H1 (cell line): ENCODE measurements at regions not wholly inside any gene's neighbourhood (a gene's known extent, or its start where the extent isn't known, plus 50 kb on each side); places are given as distances from the start of the nearest gene placed in this dataset.

ENCODE experiments used
- CTCF ChIA-PET: fragments of 300-600 bp; sonication (Branson Sonifier 250); formaldehyde crosslinking; loops from one replicate; lab custom pipeline; 2021; ENCODE audit not compliant: partially characterized antibody; lab: Charles Lee
- POLR2A ChIA-PET: fragments of 300-600 bp; sonication (Branson Sonifier 250); formaldehyde crosslinking; loops from one replicate; lab custom pipeline; 2021; ENCODE audit warnings: inconsistent platforms; ENCODE audit not compliant: partially characterized antibody; lab: Charles Lee
- DNase-seq, 2 experiments: peaks; one replicate each; pipeline versions ENCODE4 v3.0.0 to v3.0.0-alpha.2; 2010 to 2022; ENCODE audit warnings: low spot score in 2 of 2, low read depth in 1 of 2, mixed read lengths in 1 of 2
- FAIRE-seq: peaks from 2 replicates; lab custom pipeline; 2011; peaks lifted over from hg19 to GRCh38; lab: Jason Lieb, UNC
- H2AFZ ChIP-seq: 2 replicates; pipeline ENCODE4 v1.8.1; 2012; ENCODE audit warnings: low read length, inconsistent platforms
- H2AK5ac ChIP-seq: 2 replicates; pipeline ENCODE4 v1.6.1; 2013; ENCODE audit warnings: low read depth, low read length
- H2BK120ac ChIP-seq: replicated peaks from 2 replicates; pipeline ENCODE3; 2013; ENCODE audit warnings: low read depth, low read length, inconsistent platforms
- H2BK12ac ChIP-seq: 2 replicates; pipeline ENCODE4 v1.6.1; 2013; ENCODE audit warnings: low read depth, low read length
- H2BK15ac ChIP-seq: 2 replicates; pipeline ENCODE4 v1.6.1; 2013; ENCODE audit warnings: low read length
- H2BK20ac ChIP-seq: 2 replicates; pipeline ENCODE4 v1.6.1; 2013; ENCODE audit warnings: low read length
- H2BK5ac ChIP-seq: 2 replicates; pipeline ENCODE4 v1.6.1; 2013; ENCODE audit warnings: low read depth, low read length
- H3K14ac ChIP-seq: 2 replicates; pipeline ENCODE4 v1.6.1; 2013; ENCODE audit warnings: inconsistent platforms; ENCODE audit not compliant: insufficient read length
- H3K18ac ChIP-seq: 2 replicates; pipeline ENCODE4 v1.6.1; 2013; ENCODE audit warnings: low read length; ENCODE audit errors: extremely low read depth
- H3K23ac ChIP-seq: 2 replicates; pipeline ENCODE4 v1.6.1; 2013; ENCODE audit warnings: inconsistent platforms; ENCODE audit not compliant: insufficient read length
- H3K23me2 ChIP-seq: 2 replicates; pipeline ENCODE4 v1.6.1; 2013; ENCODE audit warnings: low read depth, low read length
- H3K27ac ChIP-seq: 2 replicates; pipeline ENCODE4 v1.6.1; 2011; ENCODE audit warnings: low read depth, low read length, inconsistent platforms
- H3K27me3 ChIP-seq, 4 experiments: replicated peaks in 1 of 4; 1 replicate in 1 of 4; 2 replicates in 3 of 4; pipeline versions ENCODE4 v1.6.1 to v1.8.1; 2011 to 2013; ENCODE audit warnings: low read length in 3 of 4, mild to moderate bottlenecking in 3 of 4, inconsistent platforms in 2 of 4, mixed read lengths in 2 of 4, moderate library complexity in 1 of 4; ENCODE audit not compliant: control insufficient read depth in 3 of 4, insufficient read depth in 3 of 4; ENCODE audit errors: extremely low read depth in 1 of 4
- H3K36me3 ChIP-seq, 4 experiments: 2 replicates each; pipeline versions ENCODE4 v1.6.1 to v1.8.1; 2011 to 2013; ENCODE audit warnings: mild to moderate bottlenecking in 4 of 4, low read length in 3 of 4, moderate library complexity in 2 of 4, control low read depth in 1 of 4, inconsistent platforms in 1 of 4; ENCODE audit not compliant: insufficient read depth in 4 of 4, control insufficient read depth in 2 of 4
- H3K4ac ChIP-seq: replicated peaks from 2 replicates; pipeline ENCODE3; 2013; ENCODE audit warnings: low read length, low read depth, mixed read lengths, inconsistent platforms; ENCODE audit not compliant: insufficient read length
- H3K4me1 ChIP-seq, 4 experiments: replicated peaks in 1 of 4; 1 replicate in 1 of 4; 2 replicates in 3 of 4; pipeline versions ENCODE4 v1.6.1 to v1.8.1; 2011 to 2013; ENCODE audit warnings: low read length in 3 of 4, inconsistent platforms in 2 of 4, mixed read lengths in 1 of 4; ENCODE audit not compliant: insufficient read depth in 4 of 4, control insufficient read depth in 3 of 4
- H3K4me2 ChIP-seq, 2 experiments: 2 replicates each; pipeline versions ENCODE4 v1.6.1 to v1.8.1; 2011 to 2013; ENCODE audit warnings: low read depth in 2 of 2, low read length in 2 of 2, control low read depth in 1 of 2, inconsistent platforms in 1 of 2, mild to moderate bottlenecking in 1 of 2; ENCODE audit not compliant: insufficient read depth in 1 of 2
- H3K4me3 ChIP-seq, 4 experiments: fragments of 200-600, 300-600 bp in 1 of 4; sonication (generic), shearing (Covaris generic), sonication (Bioruptor Twin) in 1 of 4; 2 replicates each; pipeline versions ENCODE4 v1.5.1 to v1.8.1; 2011 to 2016; ENCODE audit warnings: low read length in 4 of 4, low read depth in 3 of 4, control low read depth in 2 of 4, inconsistent platforms in 2 of 4, mild to moderate bottlenecking in 2 of 4, mixed read lengths in 1 of 4, moderate library complexity in 1 of 4; ENCODE audit not compliant: insufficient read depth in 2 of 4; ENCODE audit errors: extremely low read depth in 1 of 4
- H3K56ac ChIP-seq: replicated peaks from 2 replicates; pipeline ENCODE3; 2013; ENCODE audit warnings: low read depth, mild to moderate bottlenecking, mixed read lengths, low read length, inconsistent platforms; ENCODE audit not compliant: insufficient read length
- H3K79me1 ChIP-seq: 2 replicates; pipeline ENCODE4 v1.6.1; 2013; ENCODE audit warnings: low read depth, low read length, control low read depth
- H3K79me2 ChIP-seq, 2 experiments: 2 replicates each; pipeline versions ENCODE4 v1.6.1 to v1.8.1; 2012 to 2013; ENCODE audit warnings: low read length in 2 of 2, mild to moderate bottlenecking in 2 of 2, inconsistent platforms in 1 of 2; ENCODE audit not compliant: insufficient read depth in 2 of 2, control insufficient read depth in 1 of 2
- H3K9ac ChIP-seq, 4 experiments: replicated peaks in 1 of 4; 1 replicate in 1 of 4; 2 replicates in 3 of 4; pipeline versions ENCODE4 v1.6.1 to v1.8.1; 2011 to 2013; ENCODE audit warnings: low read depth in 3 of 4, low read length in 3 of 4, control low read depth in 2 of 4, mild to moderate bottlenecking in 2 of 4, moderate library complexity in 2 of 4, inconsistent platforms in 1 of 4; ENCODE audit errors: extremely low read depth in 1 of 4
- H3K9me3 ChIP-seq, 2 experiments: 2 replicates each; pipeline versions ENCODE4 v1.6.1 to v1.8.1; 2012 to 2013; ENCODE audit warnings: mild to moderate bottlenecking in 2 of 2, moderate library complexity in 2 of 2, control low read depth in 1 of 2, inconsistent platforms in 1 of 2, low read depth in 1 of 2, low read length in 1 of 2, mixed read lengths in 1 of 2; ENCODE audit not compliant: insufficient read depth in 2 of 2
- H4K20me1 ChIP-seq, 2 experiments: replicated peaks in 1 of 2; 2 replicates each; pipeline versions ENCODE3 to v1.8.1; 2011 to 2013; ENCODE audit warnings: inconsistent platforms in 2 of 2, low read length in 2 of 2, mild to moderate bottlenecking in 1 of 2; ENCODE audit not compliant: insufficient read depth in 2 of 2, control insufficient read depth in 1 of 2
- H4K5ac ChIP-seq: 2 replicates; pipeline ENCODE4 v1.6.1; 2013; ENCODE audit warnings: low read length, low read depth, mixed read lengths, inconsistent platforms; ENCODE audit not compliant: insufficient read length
- H4K8ac ChIP-seq: 2 replicates; pipeline ENCODE4 v1.8.0; 2013; ENCODE audit warnings: mild to moderate bottlenecking, moderate library complexity, low read length, inconsistent platforms; ENCODE audit not compliant: insufficient read depth; ENCODE audit errors: extremely low read depth
- H4K91ac ChIP-seq: replicated peaks from 2 replicates; pipeline ENCODE3; 2013; ENCODE audit warnings: low read length, mixed read lengths, inconsistent platforms; ENCODE audit not compliant: insufficient read length
- ASH2L ChIP-seq: fragments of 200-600, 300-600 bp; sonication (generic); IDR thresholded peaks from one replicate; pipeline ENCODE4 v1.7.1; 2017; ENCODE audit warnings: low read length
- BACH1 ChIP-seq: IDR thresholded peaks from 2 replicates; pipeline ENCODE4 v1.6.1; 2012; ENCODE audit warnings: low read length, improper control_type of control experiment
- JUN ChIP-seq: IDR thresholded peaks from 2 replicates; pipeline ENCODE4 v1.6.1; 2011; ENCODE audit warnings: low read depth, mild to moderate bottlenecking, improper control_type of control experiment, low read length
- JUND ChIP-seq: IDR thresholded peaks from 2 replicates; pipeline ENCODE4 v1.6.1; 2011; ENCODE audit warnings: mild to moderate bottlenecking, improper control_type of control experiment, low read length
- POLR2A ChIP-seq, 2 experiments: IDR thresholded peaks; 1 replicate in 1 of 2; 2 replicates in 1 of 2; pipeline ENCODE4 v1.6.1; 2011; ENCODE audit warnings: low read depth in 2 of 2, low read length in 2 of 2, mild to moderate bottlenecking in 2 of 2; ENCODE audit errors: control extremely low read depth in 1 of 2
- RXRA ChIP-seq: IDR thresholded peaks from 2 replicates; pipeline ENCODE4 v1.6.1; 2011; ENCODE audit warnings: low read depth, mild to moderate bottlenecking, low read length, moderate library complexity; ENCODE audit not compliant: insufficient read depth
- SUZ12 ChIP-seq: fragments of 200-600 bp; sonication (generic); IDR thresholded peaks from 2 replicates; pipeline ENCODE4 v1.6.1; 2012; ENCODE audit warnings: mild to moderate bottlenecking, inconsistent platforms, low read length, moderate library complexity, mixed read lengths
- WGBS, 2 experiments: shearing (Covaris generic) in 1 of 2; methylation state at CpG; one replicate each; pipeline versions ENCODE4 v1.1.6 to v1.1.7; 2013 to 2015; ENCODE audit warnings: low lambda C conversion rate in 2 of 2, mixed read lengths in 2 of 2, inconsistent platforms in 1 of 2, low coverage in 1 of 2, missing lambda C conversion rate in 1 of 2; ENCODE audit not compliant: insufficient replicate concordance in 2 of 2, insufficient coverage in 1 of 2, insufficient read length in 1 of 2; ENCODE audit errors: extremely low coverage in 1 of 2, missing lambda C conversion rate in 1 of 2; 5-methylcytosine and 5-hydroxymethylcytosine counted together

GRCh38 chr3:161905520-161906132, 409.0 kb downstream of the OTOL1 start:
- Histone ChIP-seq H2AK5ac (no peak overlapping the region), H3K23ac (no peak overlapping the region), H3K4ac (no peak overlapping the region), H3K79me2 (no peaks in the 10 kb centered on the region), H2BK15ac (no peak overlapping the region), H3K4me3 (no peak overlapping the region), H3K9ac (no peak overlapping the region), H3K27ac (no peak overlapping the region), H4K91ac (no peak overlapping the region), H3K4me1 (no peaks in the 10 kb centered on the region), H2BK12ac (no peak overlapping the region), H4K8ac (no peak overlapping the region), H2AFZ (no peak overlapping the region), H2BK5ac (no peak overlapping the region), H4K5ac (no peak overlapping the region), H3K9me3 (no peaks in the 10 kb centered on the region), H4K20me1 (no peaks in the 10 kb centered on the region), H2BK120ac (no peak overlapping the region), H3K18ac (no peak overlapping the region), H3K36me3 (no peaks in the 10 kb centered on the region), H3K23me2 (no peaks in the 10 kb centered on the region), H3K14ac (no peak overlapping the region), H2BK20ac (no peak overlapping the region), H3K79me1 (no peaks in the 10 kb centered on the region), H3K4me2 (no peak overlapping the region), H3K27me3 (no peaks in the 10 kb centered on the region), H3K56ac (no peak overlapping the region)
- TF ChIP-seq POLR2A (IDR thresholded peaks at IDR 0.05; ENCODE audit: control extremely low read depth in 1 of 2, low read depth in 2 of 2, low read length in 2 of 2) (no peak), SUZ12 (no peak), RXRA (no peak), JUND (no peak), ASH2L (no peak), JUN (no peak), BACH1 (no peak)
- no peak for FAIRE-seq
- POLR2A ChIA-PET: no interaction called here
- DNase-seq: no peak
- CTCF ChIA-PET: interaction anchor here (0.7 kb wide), 1 partner anchor 9 kb away, joined by 3 read pairs; no protein-coding TSS in a partner anchor
- WGBS, 2 experiments: 92% methylated on average over 3 of the region's 4 CpGs; no CpG with 5 or more reads in 1 of the 2 experiments
